ENCODE measurements at regions not wholly inside any gene's neighbourhood (a gene's known extent, or its start where the extent isn't known, plus 50 kb on each side); places are given as distances from the start of the nearest gene placed in this dataset.
A peak's percentile ranks its signal among the peaks of the same experiment; 100 is the strongest.

- no peak overlapping the region for H3K27ac ChIP-seq (ENCODE audit: low read depth, low read length)
- no peaks in the 10 kb centered on the region for H3K27me3 ChIP-seq (ENCODE audit: control insufficient read depth in 5 of 5, insufficient read depth in 4 of 5, low read length in 5 of 5)
- peaks cover 0 to 39% (median 17%) of the 10 kb centered on the region in 5 donors for H3K4me1 ChIP-seq (ENCODE audit: control insufficient read depth in 5 of 5, insufficient read depth in 5 of 5, low read length in 5 of 5)
- H3K36me3 ChIP-seq (ENCODE audit: control insufficient read depth in 5 of 5, insufficient read depth in 5 of 5, low read length in 5 of 5) = no peaks in the 10 kb centered on the region
- H3K4me3 ChIP-seq (ENCODE audit: low read depth in 1 of 5, low read length in 5 of 5) = peak overlapping the region in 1 of 5 donors; percentile 5
- H3K9ac ChIP-seq (ENCODE audit: low read length in 5 of 5) = no peak overlapping the region
- H3K9me3 ChIP-seq (ENCODE audit: control insufficient read depth in 5 of 5, low read length in 5 of 5) = peaks cover 0 to 24% (median 10%) of the 10 kb centered on the region in 5 donors
These were observed 130.2 kb downstream of the VAPA start for GRCh38 chr18:10044054-10044453.

GRCh38 chr18:10045296-10045891 lies 131.6 kb downstream of the VAPA start:
- Histone ChIP-seq H3K9me3 (ENCODE audit: control insufficient read depth in 5 of 5, low read length in 5 of 5) (peaks cover 0 to 24% (median 10%) of the 10 kb centered on the region in 5 donors), H3K9ac (ENCODE audit: low read length in 5 of 5) (no peak overlapping the region), H3K36me3 (ENCODE audit: control insufficient read depth in 5 of 5, insufficient read depth in 5 of 5, low read length in 5 of 5) (no peaks in the 10 kb centered on the region), H3K27me3 (ENCODE audit: control insufficient read depth in 5 of 5, insufficient read depth in 4 of 5, low read length in 5 of 5) (no peaks in the 10 kb centered on the region), H3K4me1 (ENCODE audit: control insufficient read depth in 5 of 5, insufficient read depth in 5 of 5, low read length in 5 of 5) (peaks cover 0 to 38% (median 17%) of the 10 kb centered on the region in 5 donors), H3K4me3 (ENCODE audit: low read depth in 1 of 5, low read length in 5 of 5) (no peak overlapping the region), H3K27ac (ENCODE audit: low read depth, low read length) (peak overlapping the region; percentile 13)

DNA sequence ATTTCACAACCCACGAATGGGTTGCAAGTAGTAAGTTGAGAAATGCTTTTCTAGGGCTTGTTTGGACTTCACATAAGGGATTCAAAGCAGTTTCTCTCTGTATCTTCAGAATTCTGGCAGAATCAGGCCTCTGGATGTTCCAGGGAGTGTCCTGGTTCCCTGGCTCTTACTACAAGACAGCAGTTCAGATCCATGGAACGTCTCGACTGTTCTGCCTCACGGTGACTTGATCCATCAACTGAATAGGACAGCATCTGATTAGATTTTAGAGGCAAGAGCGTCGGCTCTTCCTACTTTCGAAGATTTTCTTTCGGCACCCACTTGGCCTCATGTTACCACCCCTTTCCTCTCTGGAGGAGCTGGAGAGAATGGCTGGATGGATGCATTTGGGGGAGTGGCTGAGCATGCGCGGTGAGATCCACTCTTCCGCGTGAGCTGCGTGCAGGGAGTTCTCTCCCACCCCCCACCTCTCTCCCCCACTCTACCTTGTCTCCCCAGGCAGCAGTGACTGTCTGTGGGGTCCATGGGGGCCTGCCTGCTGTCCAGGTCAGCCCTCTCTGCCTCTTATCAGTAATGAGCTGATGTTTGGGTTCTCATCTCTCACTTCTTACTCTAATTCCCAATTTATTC lies 132.5 kb downstream of the VAPA start:
- Histone ChIP-seq H3K36me3 (ENCODE audit: control insufficient read depth in 5 of 5, insufficient read depth in 5 of 5, low read length in 5 of 5) (no peaks in the 10 kb centered on the region), H3K27ac (ENCODE audit: low read depth, low read length) (peak overlapping the region; percentile 13), H3K4me1 (ENCODE audit: control insufficient read depth in 5 of 5, insufficient read depth in 5 of 5, low read length in 5 of 5) (peaks cover 0 to 40% (median 16%) of the 10 kb centered on the region in 5 donors), H3K9ac (ENCODE audit: low read length in 5 of 5) (no peak overlapping the region), H3K27me3 (ENCODE audit: control insufficient read depth in 5 of 5, insufficient read depth in 4 of 5, low read length in 5 of 5) (no peaks in the 10 kb centered on the region), H3K4me3 (ENCODE audit: low read depth in 1 of 5, low read length in 5 of 5) (no peak overlapping the region), H3K9me3 (ENCODE audit: control insufficient read depth in 5 of 5, low read length in 5 of 5) (peaks cover 0 to 21% (median 10%) of the 10 kb centered on the region in 5 donors)

GRCh38 chr18:10047237-10047636 lies 133.4 kb downstream of the VAPA start:
- peaks cover 0 to 44% (median 22%) of the 10 kb centered on the region in 5 donors for H3K4me1 ChIP-seq (ENCODE audit: control insufficient read depth in 5 of 5, insufficient read depth in 5 of 5, low read length in 5 of 5)
- H3K4me3 ChIP-seq (ENCODE audit: low read depth in 1 of 5, low read length in 5 of 5) = no peak overlapping the region
- H3K36me3 ChIP-seq (ENCODE audit: control insufficient read depth in 5 of 5, insufficient read depth in 5 of 5, low read length in 5 of 5) = no peaks in the 10 kb centered on the region
- H3K27me3 ChIP-seq (ENCODE audit: control insufficient read depth in 5 of 5, insufficient read depth in 4 of 5, low read length in 5 of 5) = no peaks in the 10 kb centered on the region
- no peak overlapping the region for H3K27ac ChIP-seq (ENCODE audit: low read depth, low read length)
- H3K9ac ChIP-seq (ENCODE audit: low read length in 5 of 5) = no peak overlapping the region
- peaks cover 0 to 13% (median 6%) of the 10 kb centered on the region in 5 donors for H3K9me3 ChIP-seq (ENCODE audit: control insufficient read depth in 5 of 5, low read length in 5 of 5)

DNA sequence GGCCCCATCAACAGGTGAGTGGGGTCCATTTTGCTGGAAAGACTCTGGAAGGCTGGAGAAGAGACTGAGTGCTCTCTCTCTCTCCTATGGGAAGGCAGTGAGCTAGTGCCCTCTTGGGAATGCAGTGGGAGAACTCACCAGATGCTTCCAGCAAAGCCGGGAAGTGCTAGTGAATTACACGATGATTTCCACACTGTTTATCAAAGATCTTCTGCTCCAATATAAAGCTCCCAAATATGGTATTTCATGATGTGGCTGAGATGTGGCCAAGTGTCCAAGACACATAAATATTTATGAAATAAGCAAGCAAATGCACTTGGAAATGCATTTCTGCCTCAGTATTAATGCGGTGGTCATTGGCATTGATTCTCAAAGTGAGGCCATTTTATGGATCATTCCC lies 135.9 kb downstream of the VAPA start:
- Histone ChIP-seq H3K36me3 (ENCODE audit: control insufficient read depth in 5 of 5, insufficient read depth in 5 of 5, low read length in 5 of 5) (no peaks in the 10 kb centered on the region), H3K27me3 (ENCODE audit: control insufficient read depth in 5 of 5, insufficient read depth in 4 of 5, low read length in 5 of 5) (no peaks in the 10 kb centered on the region), H3K4me1 (ENCODE audit: control insufficient read depth in 5 of 5, insufficient read depth in 5 of 5, low read length in 5 of 5) (peaks cover 0 to 39% (median 20%) of the 10 kb centered on the region in 5 donors), H3K4me3 (ENCODE audit: low read depth in 1 of 5, low read length in 5 of 5) (no peak overlapping the region), H3K27ac (ENCODE audit: low read depth, low read length) (peak overlapping the region; percentile 22), H3K9me3 (ENCODE audit: control insufficient read depth in 5 of 5, low read length in 5 of 5) (no peaks in the 10 kb centered on the region), H3K9ac (ENCODE audit: low read length in 5 of 5) (no peak overlapping the region)

- Histone ChIP-seq H3K4me3 (ENCODE audit: low read depth in 1 of 5, low read length in 5 of 5) (no peak overlapping the region), H3K27ac (ENCODE audit: low read depth, low read length) (peak overlapping the region; percentile 58), H3K4me1 (ENCODE audit: control insufficient read depth in 5 of 5, insufficient read depth in 5 of 5, low read length in 5 of 5) (peaks cover 2 to 36% (median 28%) of the 10 kb centered on the region in 5 donors), H3K9me3 (ENCODE audit: control insufficient read depth in 5 of 5, low read length in 5 of 5) (no peaks in the 10 kb centered on the region), H3K27me3 (ENCODE audit: control insufficient read depth in 5 of 5, insufficient read depth in 4 of 5, low read length in 5 of 5) (no peaks in the 10 kb centered on the region), H3K36me3 (ENCODE audit: control insufficient read depth in 5 of 5, insufficient read depth in 5 of 5, low read length in 5 of 5) (no peaks in the 10 kb centered on the region), H3K9ac (ENCODE audit: low read length in 5 of 5) (no peak overlapping the region)
These were observed 137.1 kb downstream of the VAPA start for GRCh38 chr18:10050956-10051355.

DNA sequence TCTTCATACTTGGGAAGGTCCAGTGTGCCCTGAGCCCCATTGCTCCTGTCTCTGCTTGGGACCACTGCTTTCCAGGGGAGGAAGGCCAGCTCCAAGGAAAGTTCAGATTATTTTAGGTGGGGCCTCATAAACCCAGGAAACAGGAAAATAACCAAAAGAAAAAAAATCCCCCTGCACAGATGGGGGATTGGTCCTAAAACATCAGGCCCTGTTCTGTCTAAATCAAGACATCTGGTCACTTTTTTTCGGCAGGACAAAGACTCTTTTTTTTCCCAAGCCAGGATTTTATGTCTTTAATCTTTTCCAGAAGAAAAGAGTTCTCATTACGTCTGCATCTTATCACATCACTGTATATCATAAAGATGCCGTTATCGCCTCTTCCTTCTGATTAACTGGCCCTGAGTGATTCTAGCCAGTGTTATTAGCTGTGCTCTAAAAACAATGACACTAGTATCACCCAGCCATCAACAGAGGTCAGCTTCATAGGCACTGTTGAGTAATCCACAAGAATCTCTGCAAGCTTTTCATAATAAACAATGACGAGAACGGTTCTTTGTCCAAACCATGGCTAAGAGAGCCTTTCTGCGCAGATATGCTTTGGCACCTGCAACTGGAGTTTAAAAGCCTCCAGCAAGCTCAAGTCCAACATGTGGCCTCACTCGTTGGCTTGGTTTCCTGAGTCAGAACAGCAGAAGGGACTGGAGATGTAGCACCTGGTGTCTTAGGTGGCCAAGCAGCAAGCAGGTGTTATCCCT lies 138.2 kb downstream of the VAPA start:
- H3K36me3 ChIP-seq (ENCODE audit: control insufficient read depth in 5 of 5, insufficient read depth in 5 of 5, low read length in 5 of 5) = no peaks in the 10 kb centered on the region
- no peaks in the 10 kb centered on the region for H3K27me3 ChIP-seq (ENCODE audit: control insufficient read depth in 5 of 5, insufficient read depth in 4 of 5, low read length in 5 of 5)
- H3K4me3 ChIP-seq (ENCODE audit: low read depth in 1 of 5, low read length in 5 of 5) = no peak overlapping the region
- H3K4me1 ChIP-seq (ENCODE audit: control insufficient read depth in 5 of 5, insufficient read depth in 5 of 5, low read length in 5 of 5) = peaks cover 2 to 35% (median 29%) of the 10 kb centered on the region in 5 donors
- H3K27ac ChIP-seq (ENCODE audit: low read depth, low read length) = peak overlapping the region; percentile 58
- H3K9ac ChIP-seq (ENCODE audit: low read length in 5 of 5) = no peak overlapping the region
- no peaks in the 10 kb centered on the region for H3K9me3 ChIP-seq (ENCODE audit: control insufficient read depth in 5 of 5, low read length in 5 of 5)

- H3K27me3 ChIP-seq (ENCODE audit: control insufficient read depth in 5 of 5, insufficient read depth in 4 of 5, low read length in 5 of 5) = no peaks in the 10 kb centered on the region
- peaks cover 2 to 43% (median 36%) of the 10 kb centered on the region in 5 donors for H3K4me1 ChIP-seq (ENCODE audit: control insufficient read depth in 5 of 5, insufficient read depth in 5 of 5, low read length in 5 of 5)
- no peak overlapping the region for H3K27ac ChIP-seq (ENCODE audit: low read depth, low read length)
- no peak overlapping the region for H3K9ac ChIP-seq (ENCODE audit: low read length in 5 of 5)
- no peaks in the 10 kb centered on the region for H3K36me3 ChIP-seq (ENCODE audit: control insufficient read depth in 5 of 5, insufficient read depth in 5 of 5, low read length in 5 of 5)
- H3K9me3 ChIP-seq (ENCODE audit: control insufficient read depth in 5 of 5, low read length in 5 of 5) = no peaks in the 10 kb centered on the region
- no peak overlapping the region for H3K4me3 ChIP-seq (ENCODE audit: low read depth in 1 of 5, low read length in 5 of 5)
These were observed 139.1 kb downstream of the VAPA start for GRCh38 chr18:10052871-10053270.

DNA sequence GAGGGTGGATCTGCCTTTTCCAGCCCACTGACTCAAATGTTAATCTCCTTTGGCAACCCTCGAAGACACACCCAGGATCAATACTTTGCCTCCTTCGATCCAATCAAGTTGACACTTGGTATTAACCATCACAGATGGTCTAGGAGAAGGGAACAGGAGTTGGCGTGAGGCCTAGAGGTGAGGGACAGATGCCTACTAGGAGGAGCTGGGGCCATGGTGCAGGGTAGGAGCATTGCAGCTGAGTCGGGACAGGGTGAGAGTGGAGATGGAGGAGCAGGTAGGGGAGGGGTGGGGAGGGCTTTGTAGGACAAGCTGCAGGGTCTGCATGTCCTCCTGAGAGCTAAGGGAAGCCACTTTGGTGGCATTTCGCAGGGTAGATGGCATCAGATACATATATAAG lies 140.0 kb downstream of the VAPA start:
- Histone ChIP-seq H3K27ac (ENCODE audit: low read depth, low read length) (no peak overlapping the region), H3K9ac (ENCODE audit: low read length in 5 of 5) (no peak overlapping the region), H3K4me3 (ENCODE audit: low read depth in 1 of 5, low read length in 5 of 5) (no peak overlapping the region), H3K27me3 (ENCODE audit: control insufficient read depth in 5 of 5, insufficient read depth in 4 of 5, low read length in 5 of 5) (no peaks in the 10 kb centered on the region), H3K9me3 (ENCODE audit: control insufficient read depth in 5 of 5, low read length in 5 of 5) (no peaks in the 10 kb centered on the region), H3K4me1 (ENCODE audit: control insufficient read depth in 5 of 5, insufficient read depth in 5 of 5, low read length in 5 of 5) (peaks cover 4 to 53% (median 46%) of the 10 kb centered on the region in 5 donors), H3K36me3 (ENCODE audit: control insufficient read depth in 5 of 5, insufficient read depth in 5 of 5, low read length in 5 of 5) (no peaks in the 10 kb centered on the region)

DNA sequence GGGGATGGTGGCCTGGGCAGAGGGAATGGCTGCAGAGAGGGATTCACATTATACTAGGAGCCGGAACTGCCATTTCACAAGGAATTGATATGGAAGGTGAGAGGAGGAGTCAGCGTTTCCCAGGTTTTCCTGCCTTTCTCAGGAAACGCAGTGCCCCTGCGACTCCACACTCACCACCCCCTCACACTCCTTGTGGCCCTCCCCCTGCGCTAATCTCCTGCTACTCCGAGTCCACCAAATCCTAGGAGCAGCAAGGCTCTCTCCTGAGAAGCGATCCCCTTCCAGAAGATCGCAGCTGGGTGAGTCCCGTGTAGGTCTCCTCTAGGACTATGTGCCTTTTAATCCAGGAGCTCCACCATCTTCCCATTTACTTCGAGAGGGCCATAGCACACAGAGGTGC lies 140.6 kb downstream of the VAPA start:
- H3K9ac ChIP-seq (ENCODE audit: low read length in 5 of 5) = no peak overlapping the region
- H3K9me3 ChIP-seq (ENCODE audit: control insufficient read depth in 5 of 5, low read length in 5 of 5) = no peaks in the 10 kb centered on the region
- H3K36me3 ChIP-seq (ENCODE audit: control insufficient read depth in 5 of 5, insufficient read depth in 5 of 5, low read length in 5 of 5) = no peaks in the 10 kb centered on the region
- H3K4me3 ChIP-seq (ENCODE audit: low read depth in 1 of 5, low read length in 5 of 5) = no peak overlapping the region
- no peak overlapping the region for H3K27ac ChIP-seq (ENCODE audit: low read depth, low read length)
- no peaks in the 10 kb centered on the region for H3K27me3 ChIP-seq (ENCODE audit: control insufficient read depth in 5 of 5, insufficient read depth in 4 of 5, low read length in 5 of 5)
- peaks cover 4 to 58% (median 48%) of the 10 kb centered on the region in 5 donors for H3K4me1 ChIP-seq (ENCODE audit: control insufficient read depth in 5 of 5, insufficient read depth in 5 of 5, low read length in 5 of 5)

Data from subcutaneous abdominal adipose tissue (tissue), 5 donors.